ENCODE measurements at regions not wholly inside any gene's neighbourhood (a gene's known extent, or its start where the extent isn't known, plus 50 kb on each side); places are given as distances from the start of the nearest gene placed in this dataset.

GRCh38 chr10:29160150-29160617, 128.7 kb upstream of the LYZL1 start:
- DNase-seq (ENCODE audit: low read depth): peak; percentile 57

- peak; percentile 29 for DNase-seq (ENCODE audit: low read depth)
Observed at GRCh38 chr10:29163746-29164145, 125.1 kb upstream of the LYZL1 start.

DNA sequence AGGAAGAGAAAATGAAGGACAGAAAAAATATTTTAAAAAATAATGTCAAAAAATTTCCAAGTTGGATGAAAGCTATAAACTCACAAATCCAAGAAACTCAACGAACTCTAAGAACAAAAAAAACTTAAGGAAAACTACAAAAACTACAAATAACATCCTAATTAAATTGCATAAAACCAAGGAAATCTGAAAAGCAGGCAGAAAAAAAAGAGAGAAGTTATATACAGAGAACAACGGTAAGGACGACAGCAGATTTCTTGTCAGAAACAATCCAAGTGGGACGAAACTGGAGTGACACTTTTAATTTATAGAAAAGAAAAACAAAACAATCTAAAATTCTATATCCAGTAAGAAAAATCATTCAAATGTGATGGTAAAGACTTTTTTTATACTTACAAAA, 122.2 kb upstream of the LYZL1 start:
- no peak for DNase-seq (ENCODE audit: low read depth)

DNA sequence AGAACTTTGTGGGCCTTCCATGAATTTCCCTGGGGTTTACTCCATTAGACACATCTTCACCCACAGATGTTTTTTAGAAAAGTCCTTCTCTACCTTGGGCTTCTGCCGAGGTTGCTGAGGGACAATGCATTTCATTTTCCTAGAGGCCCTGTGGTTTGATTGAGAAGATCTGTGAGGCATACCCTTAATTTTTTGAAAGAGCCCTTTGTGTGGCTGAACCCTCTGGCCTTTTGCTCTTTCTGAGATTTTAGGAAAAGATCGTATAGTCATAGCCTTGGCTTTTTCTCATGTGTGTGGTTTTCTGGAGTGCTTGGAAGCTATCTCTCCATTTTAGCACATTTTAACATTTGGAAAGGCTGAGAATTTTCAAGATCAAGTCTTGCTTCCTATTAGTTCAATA, 119.8 kb upstream of the LYZL1 start:
- DNase-seq (ENCODE audit: low read depth): no peak

- DNase-seq (ENCODE audit: low read depth): no peak
Observed at GRCh38 chr10:29171717-29172116, 117.2 kb upstream of the LYZL1 start.

GRCh38 chr10:29174389-29174788, 114.5 kb upstream of the LYZL1 start:
- no peak for DNase-seq (ENCODE audit: low read depth)

DNA sequence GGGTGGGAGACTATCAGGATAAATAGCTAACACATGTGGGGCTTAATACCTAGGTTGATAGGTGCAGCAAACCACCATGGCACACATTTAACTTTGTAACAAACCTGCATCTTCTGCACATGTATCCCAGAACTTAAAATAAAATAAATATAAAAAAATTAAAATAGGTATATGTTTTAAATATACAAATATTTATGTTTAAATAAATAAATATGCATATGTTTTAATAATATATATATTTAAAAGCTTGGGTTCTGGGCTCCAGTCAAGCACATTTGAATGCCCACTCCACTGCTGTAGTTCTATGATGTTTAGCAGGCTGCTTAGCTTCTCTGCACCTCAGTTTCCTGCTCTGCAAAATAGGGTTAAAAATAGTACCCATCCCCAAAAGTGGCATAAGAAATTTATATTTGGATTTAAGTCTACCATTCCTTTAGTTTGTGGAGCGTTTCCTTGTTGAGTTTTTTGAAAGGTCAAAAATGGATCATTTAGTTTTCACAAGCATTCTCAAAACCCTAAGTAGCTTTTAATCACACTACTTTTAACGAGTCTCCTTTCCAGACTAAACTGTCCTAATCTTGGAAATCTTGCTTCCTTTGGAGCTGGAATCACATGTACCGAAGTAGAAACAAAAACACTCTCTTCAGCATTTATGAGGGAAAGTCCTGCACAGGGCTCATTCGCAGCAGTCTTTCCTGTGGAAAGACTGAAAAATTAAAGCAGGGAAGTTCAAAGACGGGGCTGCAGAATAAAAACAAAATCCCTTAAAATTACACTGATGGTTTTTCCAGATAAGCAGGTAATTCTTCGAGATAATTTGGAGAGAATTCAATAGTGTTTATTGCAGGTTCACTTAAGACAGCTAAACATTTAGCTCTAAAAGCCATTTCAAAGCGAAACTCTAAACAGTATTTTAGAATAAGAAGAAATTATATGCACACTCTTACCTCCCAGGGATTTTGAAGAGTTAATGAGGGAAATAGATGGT, 111.7 kb upstream of the LYZL1 start:
- DNase-seq (ENCODE audit: low read depth): no peak

DNA sequence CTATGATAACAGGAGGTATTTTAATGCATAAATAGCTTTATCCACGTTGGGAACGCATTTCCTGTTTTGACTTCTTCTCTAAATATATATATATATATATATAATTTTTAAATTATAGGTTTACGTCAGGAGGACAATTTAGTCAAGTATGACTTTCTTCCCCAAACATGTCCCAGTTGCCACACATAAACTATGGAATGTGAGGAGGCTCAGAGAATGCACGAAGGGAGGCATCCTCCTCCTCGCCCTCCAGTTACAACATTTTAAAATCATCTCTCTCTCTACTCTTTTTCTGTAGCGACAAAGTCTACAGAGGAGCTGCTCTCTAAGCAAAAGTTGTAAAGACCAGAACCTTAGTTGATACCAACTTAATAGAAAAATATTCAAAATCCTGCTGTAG, 106.9 kb upstream of the LYZL1 start:
- no peak for DNase-seq (ENCODE audit: low read depth)

- no peak for DNase-seq (ENCODE audit: low read depth)
Observed at GRCh38 chr10:29183301-29183945, 105.4 kb upstream of the LYZL1 start.

- no peak for DNase-seq (ENCODE audit: low read depth)
Observed at GRCh38 chr10:29184205-29185000, 104.5 kb upstream of the LYZL1 start.

- no peak for DNase-seq (ENCODE audit: low read depth)
Observed at GRCh38 chr10:29185050-29185449, 103.8 kb upstream of the LYZL1 start.

GRCh38 chr10:29186221-29186620, 102.6 kb upstream of the LYZL1 start:
- no peak for DNase-seq (ENCODE audit: low read depth)

DNA sequence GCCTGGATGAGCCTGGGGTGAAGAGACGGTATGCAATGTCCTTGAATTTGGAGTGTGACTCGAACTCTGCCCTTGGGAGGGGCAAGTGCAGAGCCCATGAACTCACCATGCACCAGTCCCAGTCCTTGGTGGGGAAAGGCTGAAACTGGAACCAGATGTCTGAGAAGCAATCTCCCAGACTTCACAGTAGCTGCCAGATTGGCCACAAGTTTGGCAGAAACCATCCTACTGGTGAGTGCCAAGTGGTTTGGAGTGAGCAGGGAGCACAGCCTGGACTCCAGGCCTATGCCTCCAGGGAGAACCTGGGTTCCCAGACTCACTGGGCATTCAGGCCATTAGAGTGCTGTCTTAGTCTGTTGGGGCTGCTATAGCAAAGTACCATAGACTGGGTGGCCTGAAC, 99.6 kb upstream of the LYZL1 start:
- DNase-seq (ENCODE audit: low read depth): peak; percentile 76

- DNase-seq (ENCODE audit: low read depth): no peak
Observed at GRCh38 chr10:29191674-29192073, 97.2 kb upstream of the LYZL1 start.

DNA sequence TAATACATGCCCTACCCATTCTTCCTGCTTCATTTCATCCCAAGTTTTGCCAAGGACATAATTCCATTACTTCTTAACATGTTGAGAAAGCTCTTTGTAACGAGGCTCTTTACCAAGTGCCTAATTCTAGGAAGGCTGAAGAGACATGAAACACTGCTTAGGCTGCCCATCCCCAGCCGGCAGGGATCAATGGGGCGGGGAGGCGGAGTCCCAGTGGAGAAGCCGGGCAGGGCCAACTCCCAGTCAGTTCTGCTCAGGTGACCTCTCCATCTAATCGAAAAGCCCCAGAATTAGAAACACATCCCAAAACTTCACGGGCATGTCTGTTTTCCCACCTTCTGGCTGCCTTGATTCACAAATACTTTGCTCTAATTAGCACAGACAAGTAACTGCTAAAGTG, 89.5 kb upstream of the LYZL1 start:
- DNase-seq (ENCODE audit: low read depth): no peak

DNA sequence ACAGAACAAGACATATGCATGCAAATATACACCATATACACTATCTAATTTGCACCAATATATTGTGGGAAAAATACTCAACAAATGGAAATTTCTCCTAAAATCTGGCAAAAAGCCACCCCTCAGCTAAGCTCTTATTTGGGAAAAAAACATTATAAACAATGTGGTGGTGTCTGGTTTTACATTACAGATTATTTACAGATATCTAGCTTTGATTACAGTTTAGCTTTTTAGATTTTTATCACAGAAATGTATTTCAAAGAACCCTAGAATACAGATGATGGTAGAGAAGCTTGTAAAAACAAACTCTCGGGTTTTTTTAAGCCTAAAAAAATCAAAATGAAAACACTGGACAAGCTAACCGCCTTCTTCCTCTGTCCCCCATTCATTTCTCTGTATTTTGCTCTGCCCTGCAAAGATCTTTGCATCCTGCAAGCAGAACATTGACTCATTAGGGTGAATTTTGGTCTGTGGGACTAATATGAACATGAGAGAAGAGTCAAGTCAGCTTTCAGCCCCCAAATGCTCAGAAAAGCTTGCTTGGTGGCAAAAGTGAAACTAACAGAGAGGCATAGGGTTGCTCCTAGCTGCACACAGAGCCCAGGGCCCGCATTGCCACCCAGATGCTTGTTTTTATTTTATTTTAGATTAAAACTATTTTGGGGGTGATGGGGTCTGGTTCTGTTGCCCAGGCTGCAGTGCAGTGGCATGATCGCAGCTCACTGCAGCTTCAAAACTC, 88.8 kb upstream of the LYZL1 start:
- DNase-seq (ENCODE audit: low read depth): no peak

- no peak for DNase-seq (ENCODE audit: low read depth)
Observed at GRCh38 chr10:29202386-29202940, 86.4 kb upstream of the LYZL1 start.

- no peak for DNase-seq (ENCODE audit: low read depth)
Observed at GRCh38 chr10:29203432-29203831, 85.4 kb upstream of the LYZL1 start.

DNA sequence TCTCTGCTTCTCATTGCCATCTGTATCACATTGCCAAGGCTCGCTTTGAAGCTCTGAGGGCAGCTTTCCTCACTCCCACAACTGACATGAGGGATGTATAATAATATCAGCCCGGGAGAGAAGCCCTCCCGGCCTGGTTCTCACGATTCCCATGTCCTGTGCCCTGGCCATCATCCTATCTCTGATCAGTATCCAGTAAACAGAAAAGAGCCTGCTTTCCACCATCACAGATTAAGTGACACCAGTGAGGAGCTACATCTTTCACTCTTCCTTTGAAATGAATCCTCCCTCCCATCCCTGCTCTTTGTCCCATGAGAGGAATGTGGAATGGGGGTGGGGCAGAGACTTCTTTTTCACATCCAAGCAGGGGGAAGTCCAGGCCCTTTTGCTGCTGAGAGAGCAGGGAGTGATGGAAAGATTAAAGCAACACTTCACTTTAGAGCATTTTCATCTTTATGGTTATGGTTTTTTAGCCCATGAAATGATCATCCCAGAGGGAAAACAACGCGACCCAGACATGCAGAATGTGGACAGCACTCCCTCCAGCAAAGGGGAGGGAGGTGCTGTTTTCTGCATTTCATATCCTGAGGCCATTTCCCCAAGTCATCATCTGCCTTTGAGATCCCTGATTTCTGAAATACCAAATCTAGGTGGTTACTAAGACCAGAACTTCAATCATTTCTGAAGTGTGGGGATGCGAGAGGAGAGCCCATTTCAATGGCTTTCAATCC, 84.6 kb upstream of the LYZL1 start:
- DNase-seq (ENCODE audit: low read depth): no peak

DNA sequence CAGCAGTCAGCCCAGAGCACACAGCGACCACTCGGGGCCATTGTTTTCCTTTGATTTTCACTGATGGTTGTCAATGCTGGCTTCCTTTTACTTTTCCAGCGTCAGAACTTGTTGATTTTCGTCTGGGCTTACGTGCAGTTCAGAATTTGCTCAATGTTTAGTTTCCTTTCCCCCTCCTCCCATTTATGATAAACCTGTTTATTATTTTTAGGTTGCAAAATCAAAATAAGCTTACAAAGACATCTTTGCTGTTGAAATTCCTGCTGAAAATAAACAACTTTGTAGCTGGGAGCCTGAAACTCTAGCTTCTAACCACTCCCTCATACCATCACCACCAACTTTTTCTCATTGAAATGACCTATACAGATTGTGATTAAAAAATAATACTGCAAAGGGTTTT, 83.1 kb upstream of the LYZL1 start:
- no peak for DNase-seq (ENCODE audit: low read depth)

GRCh38 chr10:29208845-29209244, 80.0 kb upstream of the LYZL1 start:
- no peak for DNase-seq (ENCODE audit: low read depth)

Data from GM04503 (cell line).